ENCODE measurements at regions not wholly inside any gene's neighbourhood (a gene's known extent, or its start where the extent isn't known, plus 50 kb on each side); places are given as distances from the start of the nearest gene placed in this dataset.

- TF ChIP-seq POLR2A (IDR thresholded peaks at IDR 0.05): no peak
- no peak for TF ChIP-seq CTCF (IDR thresholded peaks at IDR 0.05)
These were observed 154.5 kb upstream of the GORAB start for GRCh38 chr1:170377440-170377839.

All from Peyer's patch (tissue), 4 donors.